Smooth muscle cell (in vitro differentiated cells): ENCODE measurements at regions not wholly inside any gene's neighbourhood (a gene's known extent, or its start where the extent isn't known, plus 50 kb on each side); places are given as distances from the start of the nearest gene placed in this dataset.
"Not testable (repeated sequence)": the region's sequence is repeated elsewhere in the genome, so short reads cannot be mapped to it uniquely, and the experiment has no call there.

Source experiments
- DNase-seq: peaks from one replicate; lab custom pipeline; 2025; ENCODE audit not compliant: unreplicated experiment; lab: John Stamatoyannopoulos, UW
- H2AFZ ChIP-seq: fragments of 200-600 bp; sonication (generic); 2 replicates; pipeline ENCODE4 v1.6.0; 2016; ENCODE audit warnings: antibody characterized with exemption, low read depth, mild to moderate bottlenecking
- H3F3A ChIP-seq: fragments of 200-600 bp; sonication (generic); 2 replicates; pipeline ENCODE4 v1.6.0; 2017; ENCODE audit warnings: antibody characterized with exemption, low read depth
- H3K27ac ChIP-seq: fragments of 200-600 bp; sonication (generic); 2 replicates; pipeline ENCODE4 v1.5.1; 2016; ENCODE audit warnings: low read depth, mild to moderate bottlenecking
- H3K27me3 ChIP-seq: fragments of 200-600 bp; sonication (generic); 2 replicates; pipeline ENCODE4 v1.6.1; 2016; ENCODE audit warnings: low read depth, mild to moderate bottlenecking
- H3K36me3 ChIP-seq: fragments of 200-600 bp; sonication (generic); 2 replicates; pipeline ENCODE4 v1.5.1; 2016; ENCODE audit warnings: low read depth
- H3K4me1 ChIP-seq: fragments of 200-600 bp; sonication (generic); 2 replicates; pipeline ENCODE4 v1.5.1; 2016; ENCODE audit warnings: low read depth
- H3K4me2 ChIP-seq: fragments of 200-600 bp; sonication (generic); 2 replicates; pipeline ENCODE4 v1.6.0; 2016; ENCODE audit warnings: mild to moderate bottlenecking
- H3K4me3 ChIP-seq: fragments of 200-600 bp; sonication (generic); 2 replicates; pipeline ENCODE4 v1.5.1; 2016; ENCODE audit warnings: mild to moderate bottlenecking
- H3K79me2 ChIP-seq: fragments of 200-600 bp; sonication (generic); 2 replicates; pipeline ENCODE4 v1.6.0; 2016; ENCODE audit warnings: low read depth, mild to moderate bottlenecking
- H3K9ac ChIP-seq: fragments of 200-600 bp; sonication (generic); 2 replicates; pipeline ENCODE4 v1.6.0; 2016; ENCODE audit warnings: low read depth
- H3K9me3 ChIP-seq: fragments of 200-600 bp; sonication (generic); replicated peaks from 2 replicates; pipeline ENCODE4 v1.5.1; 2016; ENCODE audit warnings: low read depth
- H4K20me1 ChIP-seq: fragments of 200-600 bp; sonication (generic); 2 replicates; pipeline ENCODE4 v1.6.0; 2016; ENCODE audit warnings: low read depth
- WGBS: methylation state at CpG from one replicate; pipeline ENCODE4 v1.1.7; 2016; ENCODE audit warnings: low lambda C conversion rate; 5-methylcytosine and 5-hydroxymethylcytosine counted together
- TF ChIP-seq, protein P1 (sequence below): fragments of 200-600 bp; sonication (generic); IDR thresholded peaks from 2 replicates; pipeline ENCODE4 v1.5.1; 2017; ENCODE audit warnings: borderline replicate concordance, mild to moderate bottlenecking, antibody characterized with exemption; ENCODE audit not compliant: insufficient read depth, poor library complexity, severe bottlenecking

DNA sequence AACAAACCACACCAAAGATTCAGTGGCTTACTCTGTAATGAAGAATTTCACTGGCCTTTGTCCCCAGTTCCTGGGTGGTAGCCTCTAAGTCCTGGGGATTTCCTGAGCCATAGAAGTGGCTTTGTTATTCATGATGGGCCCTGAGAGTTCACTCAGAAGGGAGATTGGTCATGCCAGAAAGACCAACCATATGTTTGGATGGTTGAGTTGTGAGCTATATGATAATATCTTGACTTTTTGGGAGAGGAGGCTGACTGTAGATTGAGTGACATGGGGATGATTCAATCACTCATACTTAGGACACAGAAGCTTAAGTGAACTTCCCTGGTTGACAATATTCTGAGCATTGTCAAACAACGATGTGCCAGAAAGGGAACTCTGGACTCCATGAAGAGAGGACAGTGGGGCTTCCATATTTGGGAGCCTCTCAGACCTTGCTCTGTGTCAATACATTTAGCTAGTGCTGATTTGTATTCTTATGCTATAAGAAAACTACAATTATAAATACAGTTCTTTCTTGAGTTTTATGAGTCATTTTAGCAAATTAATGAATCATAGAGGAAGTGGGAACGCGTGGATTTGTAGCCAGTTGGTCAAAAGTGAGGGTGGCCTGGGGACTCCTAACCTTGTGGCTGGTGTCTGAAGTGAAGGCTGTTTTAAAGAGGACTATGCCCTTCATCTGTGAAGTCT, 392.0 kb downstream of the GBA3 start:
- Histone ChIP-seq H3K27me3 (no peaks in the 10 kb centered on the region), H3K36me3 (no peaks in the 10 kb centered on the region), H3K4me3 (no peak overlapping the region), H2AFZ (no peak overlapping the region), H3K79me2 (no peaks in the 10 kb centered on the region), H3K27ac (no peak overlapping the region), H3K4me2 (no peak overlapping the region), H4K20me1 (no peaks in the 10 kb centered on the region), H3K9me3 (no peaks in the 10 kb centered on the region), H3K9ac (no peak overlapping the region), H3K4me1 (no peaks in the 10 kb centered on the region), H3F3A (no peaks in the 10 kb centered on the region)
- TF ChIP-seq, protein P1, sequence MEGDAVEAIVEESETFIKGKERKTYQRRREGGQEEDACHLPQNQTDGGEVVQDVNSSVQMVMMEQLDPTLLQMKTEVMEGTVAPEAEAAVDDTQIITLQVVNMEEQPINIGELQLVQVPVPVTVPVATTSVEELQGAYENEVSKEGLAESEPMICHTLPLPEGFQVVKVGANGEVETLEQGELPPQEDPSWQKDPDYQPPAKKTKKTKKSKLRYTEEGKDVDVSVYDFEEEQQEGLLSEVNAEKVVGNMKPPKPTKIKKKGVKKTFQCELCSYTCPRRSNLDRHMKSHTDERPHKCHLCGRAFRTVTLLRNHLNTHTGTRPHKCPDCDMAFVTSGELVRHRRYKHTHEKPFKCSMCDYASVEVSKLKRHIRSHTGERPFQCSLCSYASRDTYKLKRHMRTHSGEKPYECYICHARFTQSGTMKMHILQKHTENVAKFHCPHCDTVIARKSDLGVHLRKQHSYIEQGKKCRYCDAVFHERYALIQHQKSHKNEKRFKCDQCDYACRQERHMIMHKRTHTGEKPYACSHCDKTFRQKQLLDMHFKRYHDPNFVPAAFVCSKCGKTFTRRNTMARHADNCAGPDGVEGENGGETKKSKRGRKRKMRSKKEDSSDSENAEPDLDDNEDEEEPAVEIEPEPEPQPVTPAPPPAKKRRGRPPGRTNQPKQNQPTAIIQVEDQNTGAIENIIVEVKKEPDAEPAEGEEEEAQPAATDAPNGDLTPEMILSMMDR, result no peak
- no peak for DNase-seq
- WGBS, result 90% methylated on average over 3 of the region's 3 CpGs

DNA sequence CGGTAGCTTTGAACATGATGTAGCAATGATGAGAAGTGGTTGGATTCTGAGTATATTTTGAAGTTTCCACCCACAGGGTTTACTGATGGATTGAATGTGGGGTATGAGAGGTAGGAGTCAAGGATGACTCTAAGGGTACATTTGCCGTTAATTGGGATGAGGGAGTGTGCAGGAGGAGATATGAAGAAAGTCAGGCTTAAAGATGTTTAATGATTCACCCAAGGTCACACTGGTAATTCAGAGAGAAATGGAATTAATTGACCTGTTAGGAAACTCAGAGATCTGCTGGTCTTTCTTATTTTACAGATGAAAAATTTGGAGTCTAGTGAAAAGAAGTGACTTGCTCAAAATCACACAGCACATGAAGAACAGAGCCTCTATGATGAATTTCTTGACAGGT, 390.7 kb downstream of the GBA3 start:
- H3K9ac ChIP-seq, result no peak overlapping the region
- no peaks in the 10 kb centered on the region for H3K9me3 ChIP-seq
- H3K27ac ChIP-seq, result no peak overlapping the region
- DNase-seq, result no peak
- no peaks in the 10 kb centered on the region for H3K36me3 ChIP-seq
- H3K4me2 ChIP-seq, result no peak overlapping the region
- no peaks in the 10 kb centered on the region for H4K20me1 ChIP-seq
- 83% methylated on average over 2 of the region's 2 CpGs for WGBS
- TF ChIP-seq, protein P1, result no peak
- H3F3A ChIP-seq, result no peaks in the 10 kb centered on the region
- H3K27me3 ChIP-seq, result no peaks in the 10 kb centered on the region
- no peak overlapping the region for H3K4me3 ChIP-seq
- no peaks in the 10 kb centered on the region for H3K79me2 ChIP-seq
- H3K4me1 ChIP-seq, result no peaks in the 10 kb centered on the region
- H2AFZ ChIP-seq, result no peak overlapping the region

DNA sequence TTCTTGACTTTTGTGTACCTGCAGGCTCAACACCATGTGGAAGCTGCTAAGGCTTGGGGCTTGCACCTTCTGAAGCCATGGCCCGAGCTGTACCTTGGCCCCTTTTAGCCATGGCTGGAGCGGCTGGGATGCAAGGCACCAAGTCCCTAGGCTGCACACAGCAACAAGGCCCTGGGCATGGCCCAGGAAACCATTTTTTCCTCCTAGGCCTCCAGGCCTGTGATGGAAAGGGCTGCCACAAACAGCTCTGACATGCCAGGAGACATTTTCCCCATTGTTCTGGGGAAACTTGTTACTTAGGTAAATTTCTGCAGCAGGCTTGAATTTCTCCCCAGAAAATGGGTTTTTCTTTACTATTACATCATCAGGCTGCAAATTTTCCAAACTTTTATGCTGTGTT, 387.4 kb downstream of the GBA3 start:
- H3K36me3 ChIP-seq, H3K4me2 ChIP-seq, H3K27me3 ChIP-seq, H3K4me3 ChIP-seq, H3K9ac ChIP-seq, H4K20me1 ChIP-seq, H3K4me1 ChIP-seq, H3F3A ChIP-seq, H2AFZ ChIP-seq, H3K27ac ChIP-seq, H3K79me2 ChIP-seq, DNase-seq, H3K9me3 ChIP-seq: not testable (repeated sequence)
- 76% methylated on average over 2 of the region's 2 CpGs for WGBS

DNA sequence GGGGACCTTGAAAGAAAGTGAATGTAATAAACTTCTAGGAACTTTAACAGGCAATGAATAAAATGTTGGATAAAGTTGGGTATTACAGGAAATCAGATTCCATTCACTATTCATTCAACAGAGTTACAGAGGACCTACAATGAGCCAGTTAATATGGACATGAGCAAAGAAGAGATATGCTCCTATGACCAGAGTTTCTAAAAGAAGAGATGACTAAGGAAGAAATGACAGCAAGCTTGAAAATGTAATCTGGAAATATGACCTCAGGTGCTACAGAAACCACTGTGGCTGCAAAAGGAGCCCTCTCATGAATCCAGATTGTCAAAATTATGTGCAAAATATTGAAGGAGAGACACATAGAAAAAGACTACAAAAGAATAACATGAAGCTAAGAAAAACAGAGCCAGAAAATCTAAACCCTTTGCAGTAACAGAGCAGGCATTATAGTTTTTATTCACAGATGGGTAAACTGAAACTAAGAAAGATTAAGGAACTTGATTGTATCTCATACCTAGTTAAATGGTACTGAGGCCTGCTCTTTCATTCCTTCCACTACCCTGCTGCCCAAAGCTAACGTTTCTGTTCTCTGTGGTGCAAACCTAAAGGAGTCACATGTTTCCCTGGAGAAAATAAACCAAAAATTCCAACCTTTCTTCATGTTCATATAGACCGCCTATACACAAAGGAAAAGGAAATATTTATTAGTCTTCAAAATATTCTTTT, 378.3 kb downstream of the GBA3 start:
- Histone ChIP-seq H3K4me2 (no peak overlapping the region), H3K9ac (no peak overlapping the region), H3K27me3 (no peaks in the 10 kb centered on the region), H3K36me3 (no peaks in the 10 kb centered on the region), H3K27ac (no peak overlapping the region), H3K9me3 (no peaks in the 10 kb centered on the region), H3K4me3 (no peak overlapping the region), H3K4me1 (no peaks in the 10 kb centered on the region), H3K79me2 (no peaks in the 10 kb centered on the region), H2AFZ (no peak overlapping the region), H3F3A (no peaks in the 10 kb centered on the region), H4K20me1 (no peaks in the 10 kb centered on the region)
- WGBS, result 83% methylated on average over 2 of the region's 2 CpGs
- no peak for DNase-seq
- TF ChIP-seq, protein P1, result no peak
